Umbilical cord (tissue), 1 donor: ENCODE measurements at regions not wholly inside any gene's neighbourhood (a gene's known extent, or its start where the extent isn't known, plus 50 kb on each side); places are given as distances from the start of the nearest gene placed in this dataset.

Experiments used
- DNase-seq: peaks from one replicate; pipeline ENCODE4 v3.0.0-alpha.2; 2015; ENCODE audit warnings: low spot score

DNA sequence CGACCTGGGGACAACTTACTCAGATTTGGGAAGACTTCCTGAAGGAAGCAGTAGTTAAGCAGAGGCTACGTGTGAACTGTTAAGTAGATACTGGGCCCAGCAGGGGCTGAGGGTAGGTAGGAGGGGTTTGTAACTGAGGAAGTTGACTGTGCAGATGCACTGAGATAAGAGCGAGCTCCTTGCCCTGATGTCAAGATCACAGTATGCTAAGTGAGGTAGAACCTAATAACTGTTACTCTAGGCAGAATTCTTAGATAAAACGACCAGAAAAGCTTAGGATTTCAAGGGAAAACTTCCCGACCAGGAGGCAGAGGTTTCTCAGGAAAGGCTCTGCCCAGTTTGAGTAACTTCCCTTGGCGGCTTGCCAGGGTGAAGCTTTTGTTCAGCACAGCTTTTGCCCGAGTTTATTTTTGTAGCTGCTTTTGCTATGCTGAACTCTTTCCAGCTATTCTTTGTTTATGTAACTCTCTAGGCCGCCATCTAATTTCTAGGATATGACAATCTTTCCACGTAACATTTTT, 632.1 kb downstream of the DIAPH3 start:
- peak; percentile 94 for DNase-seq

DNA sequence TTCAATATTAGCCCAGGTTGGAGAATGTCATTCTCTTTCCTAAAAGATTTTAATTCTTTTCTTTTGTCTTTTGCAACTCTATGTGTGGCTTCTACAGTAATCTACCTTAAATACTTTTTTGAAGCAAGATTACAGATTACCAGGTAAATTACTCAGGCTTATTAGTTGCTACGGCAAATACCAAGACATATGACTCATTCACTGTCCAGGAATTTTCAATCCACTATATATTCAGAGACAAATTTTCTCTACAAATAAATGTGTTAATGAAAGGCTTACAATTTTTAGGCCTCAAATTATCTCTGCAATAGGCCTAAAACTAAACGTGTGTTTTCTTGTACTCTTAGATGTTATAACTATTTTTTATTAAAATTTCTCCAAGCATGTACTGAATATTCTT, 631.3 kb downstream of the DIAPH3 start:
- no peak for DNase-seq

DNA sequence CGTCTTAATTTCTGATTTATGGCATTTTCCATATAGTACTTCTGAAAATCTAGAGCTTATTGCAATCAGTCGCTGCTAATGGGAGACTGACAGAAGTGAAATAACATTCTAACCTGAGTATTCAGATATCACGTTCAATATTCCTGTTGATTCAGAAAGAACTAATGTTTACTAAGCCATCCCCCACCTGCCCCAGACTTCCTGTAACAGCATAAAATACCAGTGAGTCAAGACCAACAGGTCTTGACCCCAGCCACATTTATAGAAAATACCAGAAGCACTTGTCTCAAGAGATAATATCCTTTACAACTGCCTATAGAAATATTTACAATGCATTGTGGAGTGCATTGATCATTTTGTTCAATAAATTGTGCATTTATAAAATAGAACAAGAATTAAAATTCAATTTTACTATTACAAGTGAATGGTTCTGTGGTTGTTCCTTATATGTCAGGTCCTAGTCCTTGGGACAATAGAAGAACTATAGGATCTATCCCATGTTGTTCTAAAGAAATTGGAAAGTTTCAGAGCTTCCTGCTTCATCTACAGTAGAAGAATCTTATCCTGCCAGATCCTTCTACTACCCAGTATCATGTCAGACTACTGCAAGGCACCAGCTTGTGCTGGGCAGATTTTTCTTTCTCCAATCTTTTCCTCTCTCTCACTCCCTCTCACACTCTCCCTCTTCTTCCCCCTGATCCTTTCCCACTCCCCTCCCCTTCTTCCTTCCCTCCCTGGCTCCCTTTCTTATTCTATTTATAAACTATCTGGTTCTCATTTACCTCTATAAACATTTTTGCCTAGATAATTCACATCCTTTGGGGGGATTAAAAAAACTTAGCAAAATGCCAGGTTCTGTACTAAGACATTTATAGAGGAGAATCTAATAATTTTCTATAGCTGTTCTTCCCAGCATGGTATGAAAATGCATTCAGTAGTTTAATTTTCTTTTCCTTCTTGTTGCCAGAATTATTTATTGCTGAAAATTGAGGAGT, 629.9 kb downstream of the DIAPH3 start:
- no peak for DNase-seq

DNA sequence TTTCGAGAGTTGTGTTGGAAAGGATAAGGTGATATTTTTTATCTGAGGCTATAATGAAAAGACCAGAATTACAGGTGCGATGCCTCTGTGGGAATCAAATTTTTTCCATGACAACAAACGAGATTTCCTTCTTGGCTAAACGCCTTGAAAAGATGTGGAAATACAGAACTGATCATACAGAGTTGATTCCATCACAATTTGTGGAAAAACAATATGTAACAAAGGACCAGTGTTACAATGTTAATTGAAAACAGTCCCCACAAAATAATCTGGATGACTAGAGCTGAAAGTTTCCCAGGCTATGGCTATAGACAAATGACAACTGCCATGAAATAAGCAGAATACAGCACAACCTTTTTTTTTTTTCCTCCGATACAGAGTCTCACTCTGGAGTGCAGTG, 628.9 kb downstream of the DIAPH3 start:
- DNase-seq = no peak

DNA sequence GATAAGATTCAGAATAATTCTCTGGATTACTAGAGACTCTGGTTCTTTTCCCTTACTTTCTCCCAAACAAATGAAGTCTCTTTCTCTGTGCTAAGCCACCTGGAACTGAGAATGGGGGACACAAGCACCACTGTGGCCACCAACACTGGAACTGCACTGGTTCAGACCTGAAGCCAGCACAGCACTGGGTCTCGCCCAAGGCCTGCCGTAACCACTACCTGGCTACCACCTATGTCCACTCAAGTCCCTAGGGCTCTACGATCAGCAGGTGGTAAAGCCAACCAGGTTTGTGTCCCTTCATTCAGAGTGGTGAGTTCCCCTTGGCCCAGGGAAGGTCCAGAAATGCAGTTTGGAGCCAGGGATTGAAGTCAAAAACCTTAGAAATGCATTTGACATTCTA, 626.2 kb downstream of the DIAPH3 start:
- DNase-seq = no peak

DNA sequence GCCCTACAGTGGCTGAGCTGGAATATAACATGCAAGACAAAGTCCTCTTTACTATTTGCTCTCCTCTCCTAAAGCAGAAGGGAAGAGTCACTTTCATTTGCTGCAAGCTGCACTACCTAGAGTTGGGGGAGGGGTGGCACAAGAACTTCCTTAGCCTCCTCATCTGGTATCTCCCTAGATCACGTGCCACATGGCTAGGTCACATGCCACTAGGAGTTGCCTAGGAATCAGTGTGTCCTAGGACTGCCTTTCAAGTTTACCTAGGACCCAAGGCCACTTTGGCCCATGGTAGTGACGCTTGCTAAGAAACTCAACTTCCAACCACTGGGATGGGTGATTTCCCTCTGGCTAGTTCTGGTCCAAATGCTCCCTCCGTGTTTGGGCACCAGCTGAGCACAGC, 625.2 kb downstream of the DIAPH3 start:
- no peak for DNase-seq

DNA sequence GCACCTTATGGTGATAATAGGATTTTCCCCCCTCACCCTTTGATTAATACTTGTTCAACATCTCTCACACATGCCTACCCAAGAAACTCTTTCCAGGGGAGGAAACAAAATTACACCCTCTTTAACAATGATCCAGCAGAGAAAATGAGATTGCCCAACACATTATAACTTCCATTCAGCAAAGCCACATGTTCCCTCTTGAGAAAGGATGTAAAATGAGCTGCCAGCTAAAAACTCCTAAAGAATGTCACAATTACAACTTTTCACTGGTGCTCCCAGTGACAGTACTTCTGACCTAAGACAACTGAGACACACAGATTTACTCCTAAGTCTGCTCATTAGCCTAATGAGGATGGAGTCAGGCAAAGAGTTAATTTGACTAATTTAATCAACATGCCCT, 621.4 kb downstream of the DIAPH3 start:
- DNase-seq = no peak

DNA sequence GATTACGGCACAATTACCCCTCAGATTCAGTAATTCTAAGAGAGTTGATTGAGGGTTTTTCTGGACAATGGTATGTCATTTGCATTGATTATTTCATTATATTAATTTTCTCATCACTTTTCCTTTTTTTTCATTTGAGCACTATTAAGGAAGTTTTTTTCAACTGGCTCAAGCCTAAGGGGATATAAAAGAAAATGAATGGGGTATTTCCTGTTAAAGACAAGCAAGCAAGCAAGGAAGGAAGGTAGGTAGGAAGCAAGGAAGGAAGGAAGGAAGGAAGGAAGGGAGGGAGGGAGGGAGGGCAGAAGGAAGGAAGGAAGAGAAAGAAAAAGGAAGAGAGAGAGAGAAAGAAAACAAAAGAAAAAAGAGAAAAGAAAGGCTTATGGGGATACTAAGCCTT, 620.3 kb downstream of the DIAPH3 start:
- no peak for DNase-seq

DNA sequence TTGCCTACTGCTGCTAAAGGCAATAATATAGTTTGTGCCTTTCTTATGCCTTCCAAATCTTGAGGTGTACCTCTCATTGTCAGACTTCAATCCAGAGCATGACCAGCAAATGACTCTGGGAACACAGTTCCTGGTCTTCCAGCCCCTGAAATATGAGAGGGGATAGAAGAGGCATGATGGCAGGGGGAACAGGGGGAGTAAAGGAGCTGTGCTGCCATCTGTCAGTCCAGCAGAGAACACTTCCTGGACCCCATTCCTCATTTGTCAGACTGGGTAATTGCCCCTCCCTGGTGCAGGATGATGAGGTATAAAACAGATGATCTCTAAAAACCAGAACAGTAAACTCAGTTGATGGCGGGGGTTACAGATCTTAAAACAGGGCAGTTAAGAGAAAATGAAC, 618.7 kb downstream of the DIAPH3 start:
- no peak for DNase-seq

DNA sequence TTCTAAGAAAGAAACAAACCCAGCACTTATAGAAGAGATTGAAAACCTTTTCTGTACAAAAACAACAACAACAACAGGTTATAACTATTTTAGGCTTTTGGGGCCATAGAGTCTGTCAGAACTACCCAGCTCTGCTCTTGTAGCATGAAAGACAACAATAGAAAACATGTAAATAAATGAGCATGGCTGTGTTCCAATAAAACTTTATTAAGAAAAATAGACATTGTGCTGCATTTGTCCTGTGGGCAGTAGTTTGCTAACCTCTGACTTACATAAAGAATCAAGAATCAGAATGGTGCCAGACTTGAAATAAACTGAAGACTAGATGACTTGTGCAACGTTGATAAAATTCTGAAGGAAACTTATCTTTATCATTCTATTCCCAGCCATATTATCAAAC, 617.5 kb downstream of the DIAPH3 start:
- DNase-seq = no peak

DNA sequence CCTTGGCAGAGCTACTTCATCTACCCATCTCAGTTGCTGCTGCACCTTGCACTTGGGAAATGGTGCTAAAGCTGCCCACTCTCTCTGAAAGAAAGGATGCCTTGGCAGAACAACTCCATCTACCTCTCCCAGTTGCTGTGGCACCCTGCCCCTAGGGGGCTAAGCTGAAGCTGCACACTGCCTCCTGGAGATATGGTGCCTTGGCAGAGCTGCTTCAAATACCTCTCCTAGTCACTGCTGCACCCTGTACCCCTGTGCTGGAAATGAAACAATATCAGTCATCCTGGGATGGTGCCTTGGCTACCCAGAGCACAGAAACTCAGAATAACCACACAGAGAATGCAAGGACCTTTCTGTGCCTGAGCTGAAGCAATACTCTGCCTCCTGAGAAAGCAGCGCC, 615.8 kb downstream of the DIAPH3 start:
- no peak for DNase-seq

DNA sequence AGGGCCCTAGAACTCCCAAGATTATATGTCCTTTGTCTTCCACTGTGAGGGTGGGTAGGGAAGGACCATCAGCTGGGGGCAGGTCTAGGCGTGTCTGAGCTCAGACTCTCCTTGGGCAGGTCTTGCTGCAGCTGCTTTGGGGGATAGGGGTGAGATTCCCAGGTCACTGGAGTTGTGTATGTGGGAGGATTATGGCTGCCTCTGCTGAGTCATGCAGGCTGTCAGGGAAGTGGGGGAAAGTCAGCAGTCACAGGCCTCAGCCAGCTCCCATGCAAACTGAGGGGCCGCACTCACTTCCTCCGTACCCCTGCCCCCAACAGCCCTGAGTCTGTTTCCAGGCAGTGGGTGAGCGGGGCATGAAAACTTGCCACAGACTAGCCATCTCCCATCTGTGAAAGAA, 600.8 kb downstream of the DIAPH3 start:
- DNase-seq = no peak

DNA sequence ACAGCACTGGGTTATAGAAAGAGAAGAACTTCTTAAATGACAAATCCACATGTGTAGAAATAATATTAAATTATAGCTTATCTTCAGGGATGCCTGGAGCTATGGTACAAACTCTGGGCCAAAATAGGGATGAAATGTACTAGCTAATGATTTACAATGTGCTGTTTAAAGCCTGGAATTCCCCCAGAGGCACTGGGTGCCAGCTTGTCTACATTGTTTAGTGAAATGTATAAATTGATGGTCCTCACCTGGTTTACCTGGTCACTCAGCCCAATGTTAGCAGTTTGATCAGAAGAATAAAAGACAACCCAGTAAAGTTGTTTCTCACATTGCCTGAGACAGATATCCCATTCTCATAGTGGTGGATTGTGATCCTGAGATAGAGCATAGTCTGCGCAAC, 597.2 kb downstream of the DIAPH3 start:
- peak; percentile 61 for DNase-seq

DNA sequence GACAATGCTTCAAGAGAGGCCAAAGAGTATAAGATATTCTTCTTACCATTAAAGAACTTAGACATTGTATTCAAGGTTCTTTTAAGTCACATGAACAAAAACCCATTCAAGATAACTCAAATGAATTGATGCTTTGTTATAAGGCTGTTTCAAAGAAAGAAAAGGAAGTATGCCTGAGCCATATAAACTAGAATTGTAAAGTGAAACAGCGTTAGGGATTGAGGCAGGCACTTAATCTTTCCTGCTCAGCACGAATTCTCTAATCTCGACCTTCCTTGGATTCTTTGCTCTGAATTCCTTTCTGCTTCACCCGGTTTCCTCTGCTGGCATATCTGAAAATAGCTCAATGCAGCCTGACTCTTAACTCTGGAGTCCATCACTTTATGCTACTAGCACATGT, 595.4 kb downstream of the DIAPH3 start:
- no peak for DNase-seq

DNA sequence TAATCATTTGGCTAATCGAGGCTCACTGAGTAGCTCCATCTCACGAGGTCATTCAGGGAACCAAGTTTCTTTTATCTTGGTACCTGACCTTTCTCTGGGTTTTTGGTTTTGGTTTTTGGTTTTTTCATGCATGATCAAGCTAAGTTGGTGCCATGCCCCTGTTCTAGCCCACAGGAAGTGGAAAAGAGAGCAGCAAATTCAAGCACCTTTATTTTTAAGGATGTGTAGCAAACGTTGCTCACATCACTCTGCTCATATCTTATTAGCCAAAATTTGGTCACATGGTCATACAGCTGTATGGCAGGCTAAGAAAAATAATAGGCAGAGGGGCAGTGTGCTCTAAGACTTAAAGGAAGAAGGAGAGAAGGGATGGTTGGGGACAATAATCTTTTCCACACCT, 593.5 kb downstream of the DIAPH3 start:
- DNase-seq = no peak

DNA sequence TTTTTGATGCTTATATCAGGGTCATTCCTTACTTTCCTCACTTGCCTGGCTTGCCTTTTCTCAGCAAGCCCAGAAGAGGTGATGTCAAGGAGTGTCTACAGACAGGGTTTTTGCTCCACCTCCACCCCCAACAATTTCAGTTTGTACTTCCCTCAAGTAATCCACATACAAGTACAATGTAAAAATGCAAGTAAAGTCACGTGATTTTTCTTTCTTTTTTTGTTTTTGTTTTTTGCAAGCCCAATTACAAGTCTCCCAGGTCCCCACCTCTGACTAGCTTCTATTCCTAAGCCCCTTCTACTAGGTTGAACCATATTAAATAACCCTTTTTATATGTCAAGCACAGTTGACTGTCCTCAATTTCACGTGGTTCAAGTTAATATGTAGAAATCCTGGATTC, 579.6 kb downstream of the DIAPH3 start:
- no peak for DNase-seq

DNA sequence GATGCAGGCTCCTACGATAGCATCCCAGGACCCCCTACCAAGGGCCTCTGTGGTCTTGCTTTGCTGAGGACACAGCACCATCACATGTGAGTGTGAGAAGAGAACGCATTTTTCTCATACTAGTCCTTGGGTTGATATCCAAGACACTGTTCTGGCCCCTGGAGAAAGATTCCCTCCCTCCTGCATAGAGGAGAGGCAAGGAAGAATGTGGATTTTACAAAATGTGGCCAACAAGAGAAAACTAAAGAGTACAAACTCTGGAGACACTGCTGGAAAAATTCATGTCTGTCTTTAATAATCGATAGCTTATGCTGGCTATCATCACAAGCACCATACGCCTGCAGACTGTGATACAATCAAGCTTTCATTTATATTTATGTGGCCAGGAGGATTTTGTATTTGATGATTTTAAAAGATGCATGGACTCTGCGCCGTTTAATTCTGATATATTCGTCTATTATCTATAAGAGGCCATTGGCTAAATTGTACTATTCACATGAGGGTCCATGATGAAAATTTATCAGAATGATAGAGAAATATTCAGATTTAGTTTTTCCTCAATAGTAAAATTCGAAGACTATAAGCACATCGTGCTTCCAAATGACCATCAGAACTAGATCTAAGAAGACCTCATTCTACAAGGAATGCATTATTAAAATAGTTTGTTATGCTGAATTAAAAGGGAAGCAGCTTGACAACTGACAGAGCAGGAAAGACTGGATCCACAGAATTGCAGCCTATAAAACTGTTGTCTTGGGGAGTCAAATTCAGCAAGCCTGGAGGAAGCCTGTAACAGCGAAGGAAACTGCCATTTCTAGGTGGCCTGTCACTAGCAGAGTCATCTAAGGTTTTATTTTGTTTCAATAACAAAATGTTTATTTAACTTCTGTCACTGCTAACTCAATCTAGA, 578.7 kb downstream of the DIAPH3 start:
- DNase-seq = peak; percentile 54

DNA sequence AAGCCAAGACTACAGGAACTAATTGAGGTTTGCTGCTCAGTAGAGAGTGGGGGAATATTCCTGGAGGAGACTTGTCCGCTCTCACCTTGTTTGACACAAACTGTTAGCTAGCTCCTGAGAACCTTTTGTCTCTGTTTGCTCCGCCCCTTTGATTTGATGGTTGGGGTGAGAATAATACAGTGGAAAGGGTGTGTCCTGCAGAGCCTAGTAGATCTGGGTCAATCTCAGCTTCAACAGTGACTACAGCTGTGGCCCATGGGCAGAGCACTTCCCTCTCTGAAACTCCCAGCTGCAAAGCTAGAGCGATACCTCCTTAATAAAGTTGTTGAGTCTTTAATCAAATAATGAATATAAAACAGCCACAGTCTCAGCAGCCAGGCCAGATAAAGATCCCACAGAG, 576.7 kb downstream of the DIAPH3 start:
- no peak for DNase-seq

DNA sequence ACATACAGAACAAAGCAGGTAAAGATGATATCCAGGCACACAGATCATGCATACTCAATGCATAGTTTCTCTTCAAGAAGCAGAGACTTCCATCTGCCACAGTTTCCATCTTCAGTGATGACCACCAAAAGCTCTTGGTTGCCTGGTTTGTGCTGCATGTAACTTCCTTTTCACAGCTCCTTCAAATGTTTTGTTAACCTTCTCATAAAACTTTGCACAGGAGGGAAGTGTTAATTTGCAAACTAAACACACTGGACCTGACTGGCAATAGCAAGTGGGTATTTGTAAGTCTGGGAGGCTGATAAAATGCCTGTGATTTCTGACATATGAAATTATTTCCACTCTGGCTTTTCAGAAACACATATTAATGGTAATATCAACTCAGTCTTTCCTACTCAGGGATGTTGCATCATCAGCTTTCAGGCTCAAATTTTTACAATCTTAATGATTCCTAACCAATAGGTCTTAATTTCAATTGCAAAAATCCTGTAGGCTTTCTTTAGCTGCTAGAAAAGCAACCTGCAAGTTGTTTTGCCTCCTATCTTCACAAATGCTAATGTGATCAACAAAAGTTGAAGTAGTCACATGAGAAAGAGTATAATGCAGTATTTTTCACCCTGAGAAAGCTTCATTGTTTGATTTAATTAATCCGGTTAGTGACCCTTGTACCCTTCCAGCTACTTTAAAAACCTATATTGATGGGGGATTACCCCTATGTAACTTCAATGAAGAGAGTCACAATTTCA, 575.6 kb downstream of the DIAPH3 start:
- peak; percentile 33 for DNase-seq

DNA sequence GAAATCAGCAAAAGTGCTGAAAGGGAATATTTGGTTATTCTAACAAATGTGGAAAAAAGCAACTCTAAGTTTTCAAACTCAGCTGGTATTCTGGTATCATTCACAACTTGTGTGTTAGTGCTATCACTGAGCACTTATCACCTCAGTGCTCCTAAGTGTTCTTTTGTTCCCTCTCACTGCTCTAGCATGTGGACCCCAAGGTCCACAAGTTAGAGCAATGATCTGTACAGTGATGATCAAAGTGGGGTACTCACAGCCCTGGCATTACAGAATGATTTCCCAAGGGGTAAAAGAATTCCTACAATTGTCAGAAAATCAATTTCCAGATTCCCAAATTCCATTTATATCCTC, 575.0 kb downstream of the DIAPH3 start:
- DNase-seq = no peak

DNA sequence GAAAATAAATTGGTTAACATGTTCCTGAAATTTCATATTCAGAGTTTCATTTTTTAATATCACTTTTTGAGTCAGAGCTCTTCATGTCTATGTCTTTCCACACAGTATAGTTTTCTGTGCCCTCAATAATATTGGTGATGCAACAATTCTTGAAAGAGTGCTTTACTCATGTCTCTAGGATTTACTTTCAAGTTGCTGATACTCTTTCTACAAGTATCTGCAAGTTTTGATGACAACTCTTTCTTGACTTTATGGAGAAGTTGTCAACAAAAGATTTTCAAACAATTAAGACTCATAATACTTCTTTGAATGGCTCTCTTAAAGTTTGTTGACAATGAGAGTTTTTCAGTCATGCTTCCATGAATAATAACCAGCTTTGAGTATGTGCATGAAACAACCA, 561.7 kb downstream of the DIAPH3 start:
- DNase-seq = no peak

DNA sequence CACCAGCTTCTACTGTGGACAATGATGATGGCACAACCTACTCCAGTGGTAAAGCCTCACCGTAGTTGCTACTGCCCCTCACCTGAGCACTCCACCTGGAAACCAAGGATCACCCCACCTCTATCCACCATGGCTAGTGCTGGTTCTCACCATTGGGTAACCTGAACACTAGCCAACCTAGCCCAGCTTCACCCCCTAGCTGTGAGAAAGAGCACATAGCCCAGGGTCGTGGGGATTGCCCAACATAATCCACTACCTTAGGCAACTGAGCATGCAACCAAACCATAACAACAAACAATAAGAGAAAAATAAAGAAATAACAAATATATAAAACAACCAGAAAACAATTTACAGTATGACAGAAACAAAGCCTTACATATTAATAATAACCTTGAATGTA, 560.1 kb downstream of the DIAPH3 start:
- no peak for DNase-seq
